T-helper 9 cell (primary cell): ENCODE measurements at regions not wholly inside any gene's neighbourhood (a gene's known extent, or its start where the extent isn't known, plus 50 kb on each side); places are given as distances from the start of the nearest gene placed in this dataset.

Source experiments
- DNase-seq: peaks from one replicate; pipeline ENCODE4 v3.0.0-alpha.2; 2020

GRCh38 chr12:61687407-61687806 lies 572.8 kb upstream of the USP15 start:
- DNase-seq = no peak

GRCh38 chr12:61694214-61694613 lies 566.0 kb upstream of the USP15 start:
- no peak for DNase-seq

GRCh38 chr12:61701471-61701870 lies 558.7 kb upstream of the USP15 start:
- no peak for DNase-seq

GRCh38 chr12:61706783-61707182 lies 553.4 kb upstream of the USP15 start:
- DNase-seq = no peak

- no peak for DNase-seq
Measured at GRCh38 chr12:61713121-61713520, 547.1 kb upstream of the USP15 start.

GRCh38 chr12:61717986-61718385 lies 542.2 kb upstream of the USP15 start:
- DNase-seq = no peak

GRCh38 chr12:61739925-61740324 lies 520.3 kb upstream of the USP15 start:
- no peak for DNase-seq

GRCh38 chr12:61750604-61751003 lies 509.6 kb upstream of the USP15 start:
- DNase-seq = no peak

GRCh38 chr12:61754214-61754613 lies 506.0 kb upstream of the USP15 start:
- no peak for DNase-seq

GRCh38 chr12:61757831-61758505 lies 502.2 kb upstream of the USP15 start:
- DNase-seq = no peak

- DNase-seq = no peak
Measured at GRCh38 chr12:61758661-61759060, 501.5 kb upstream of the USP15 start.

GRCh38 chr12:61765926-61766325 lies 494.3 kb upstream of the USP15 start:
- no peak for DNase-seq

GRCh38 chr12:61780435-61780834 lies 479.8 kb upstream of the USP15 start:
- no peak for DNase-seq

- no peak for DNase-seq
Measured at GRCh38 chr12:61781021-61781581, 479.1 kb upstream of the USP15 start.

GRCh38 chr12:61796846-61797245 lies 463.4 kb upstream of the USP15 start:
- no peak for DNase-seq

GRCh38 chr12:61797266-61797665 lies 462.9 kb upstream of the USP15 start:
- no peak for DNase-seq

- no peak for DNase-seq
Measured at GRCh38 chr12:61798778-61799177, 461.4 kb upstream of the USP15 start.

GRCh38 chr12:61804301-61804700 lies 455.9 kb upstream of the USP15 start:
- no peak for DNase-seq

GRCh38 chr12:61808856-61809255 lies 451.3 kb upstream of the USP15 start:
- DNase-seq = no peak

GRCh38 chr12:61810486-61810885 lies 449.7 kb upstream of the USP15 start:
- DNase-seq = no peak

GRCh38 chr12:61821381-61821780 lies 438.8 kb upstream of the USP15 start:
- no peak for DNase-seq

- no peak for DNase-seq
Measured at GRCh38 chr12:61823102-61823501, 437.1 kb upstream of the USP15 start.

GRCh38 chr12:61846765-61847164 lies 413.4 kb upstream of the USP15 start:
- DNase-seq = no peak

GRCh38 chr12:61848893-61849292 lies 411.3 kb upstream of the USP15 start:
- no peak for DNase-seq

GRCh38 chr12:61853945-61854344 lies 406.3 kb upstream of the USP15 start:
- DNase-seq = no peak
